ENCODE measurements at regions not wholly inside any gene's neighbourhood (a gene's known extent, or its start where the extent isn't known, plus 50 kb on each side); places are given as distances from the start of the nearest gene placed in this dataset.

DNA sequence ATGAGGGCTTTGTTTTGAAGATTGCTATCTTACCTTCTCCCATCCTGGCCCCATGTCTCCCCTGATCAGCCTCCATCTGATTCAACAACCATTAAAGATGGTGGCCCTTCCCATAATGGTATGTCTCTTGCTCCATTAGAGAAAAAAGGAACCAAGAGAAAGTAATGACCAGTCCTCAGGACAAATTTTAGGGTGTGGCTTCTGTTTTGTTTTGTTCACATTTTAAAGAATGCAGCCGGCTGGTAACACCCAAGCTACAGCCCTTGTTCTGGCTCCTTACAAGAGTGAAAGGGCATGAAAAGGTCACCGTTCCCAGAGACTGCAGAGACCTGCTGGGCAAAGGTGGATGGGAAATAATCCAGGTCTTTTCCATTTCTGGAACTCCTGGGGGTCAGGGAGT, 287.9 kb upstream of the NEBL start:
- H3K27ac ChIP-seq = no peak overlapping the region
- H3K27me3 ChIP-seq (replicated peaks in 1 of 7) = no peaks in the 10 kb centered on the region
- TF ChIP-seq POLR2AphosphoS5 (IDR thresholded peaks at IDR 0.05) (no peak), POLR2A (IDR thresholded peaks at IDR 0.05) (no peak)
- TF ChIP-seq, protein P1, sequence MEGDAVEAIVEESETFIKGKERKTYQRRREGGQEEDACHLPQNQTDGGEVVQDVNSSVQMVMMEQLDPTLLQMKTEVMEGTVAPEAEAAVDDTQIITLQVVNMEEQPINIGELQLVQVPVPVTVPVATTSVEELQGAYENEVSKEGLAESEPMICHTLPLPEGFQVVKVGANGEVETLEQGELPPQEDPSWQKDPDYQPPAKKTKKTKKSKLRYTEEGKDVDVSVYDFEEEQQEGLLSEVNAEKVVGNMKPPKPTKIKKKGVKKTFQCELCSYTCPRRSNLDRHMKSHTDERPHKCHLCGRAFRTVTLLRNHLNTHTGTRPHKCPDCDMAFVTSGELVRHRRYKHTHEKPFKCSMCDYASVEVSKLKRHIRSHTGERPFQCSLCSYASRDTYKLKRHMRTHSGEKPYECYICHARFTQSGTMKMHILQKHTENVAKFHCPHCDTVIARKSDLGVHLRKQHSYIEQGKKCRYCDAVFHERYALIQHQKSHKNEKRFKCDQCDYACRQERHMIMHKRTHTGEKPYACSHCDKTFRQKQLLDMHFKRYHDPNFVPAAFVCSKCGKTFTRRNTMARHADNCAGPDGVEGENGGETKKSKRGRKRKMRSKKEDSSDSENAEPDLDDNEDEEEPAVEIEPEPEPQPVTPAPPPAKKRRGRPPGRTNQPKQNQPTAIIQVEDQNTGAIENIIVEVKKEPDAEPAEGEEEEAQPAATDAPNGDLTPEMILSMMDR (IDR thresholded peaks at IDR 0.05 in 8 of 11, conservative IDR thresholded peaks at IDR 0.05 in 3 of 11) = no peak
- H3K4me3 ChIP-seq = no peak overlapping the region
- 72 to 93% (median 90%) methylated on average over 2 of the region's 2 CpGs for WGBS, 5 donors
- peaks cover 0 to 10% (median 2%) of the 10 kb centered on the region in 8 donors for H3K9me3 ChIP-seq
- intact Hi-C loops (cut with DNase I; ENCODE audit: low total_unique reads) = no loop called here
- no peak for DNase-seq
- H3K4me1 ChIP-seq = no peaks in the 10 kb centered on the region
- H3K36me3 ChIP-seq = no peaks in the 10 kb centered on the region

DNA sequence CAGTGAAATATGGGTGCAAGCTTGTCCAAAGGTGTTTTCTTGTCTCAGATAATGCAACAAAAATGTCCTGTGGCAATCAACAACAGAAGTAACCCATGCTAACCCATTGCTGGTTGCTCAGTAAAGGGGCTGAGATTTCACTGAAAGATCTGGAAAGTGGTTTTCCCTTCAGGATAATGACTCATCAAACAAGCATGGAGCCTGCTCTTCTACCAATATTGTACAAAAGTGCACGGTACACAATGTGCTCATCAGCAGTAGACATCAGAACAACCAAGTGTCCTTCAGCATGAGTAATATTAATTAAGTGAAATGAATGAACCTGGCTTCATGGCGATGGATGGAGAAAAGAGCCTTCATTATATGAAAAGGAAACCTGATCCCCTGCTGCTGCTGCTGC, 287.1 kb upstream of the NEBL start:
- Histone ChIP-seq H3K9me3 (peaks cover 0 to 14% (median 3%) of the 10 kb centered on the region in 8 donors), H3K27ac (no peak overlapping the region), H3K27me3 (replicated peaks in 1 of 7) (no peaks in the 10 kb centered on the region), H3K36me3 (no peaks in the 10 kb centered on the region), H3K4me3 (no peak overlapping the region), H3K4me1 (no peaks in the 10 kb centered on the region)
- DNase-seq = no peak
- intact Hi-C loops (cut with DNase I; ENCODE audit: low total_unique reads) = no loop called here
- 82 to 93% (median 86%) methylated on average over 2 of the region's 2 CpGs for WGBS, 5 donors
- TF ChIP-seq POLR2AphosphoS5 (IDR thresholded peaks at IDR 0.05) (no peak), POLR2A (IDR thresholded peaks at IDR 0.05) (no peak)
- TF ChIP-seq, protein P1 (IDR thresholded peaks at IDR 0.05 in 8 of 11, conservative IDR thresholded peaks at IDR 0.05 in 3 of 11) = no peak

DNA sequence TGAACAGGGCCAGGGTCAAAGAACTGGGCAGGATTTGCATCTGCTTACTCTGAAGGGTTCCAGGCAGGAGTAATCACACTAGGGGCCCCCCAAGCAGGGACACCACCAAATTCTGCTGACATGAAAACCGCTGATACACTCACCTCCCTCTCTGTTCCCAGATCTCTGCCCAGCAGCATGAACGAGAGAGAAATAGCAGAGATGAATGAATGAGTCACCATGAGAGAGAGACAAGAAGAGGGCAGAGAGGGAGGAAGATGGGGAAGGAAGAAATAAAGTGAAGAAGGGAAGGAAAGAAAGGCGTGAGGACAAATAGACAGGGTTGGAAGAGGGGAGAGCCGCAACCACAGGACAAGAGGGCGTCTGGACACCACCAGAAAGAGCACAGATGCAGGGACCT, 285.9 kb upstream of the NEBL start:
- intact Hi-C loops (cut with DNase I; ENCODE audit: low total_unique reads) = no loop called here

DNA sequence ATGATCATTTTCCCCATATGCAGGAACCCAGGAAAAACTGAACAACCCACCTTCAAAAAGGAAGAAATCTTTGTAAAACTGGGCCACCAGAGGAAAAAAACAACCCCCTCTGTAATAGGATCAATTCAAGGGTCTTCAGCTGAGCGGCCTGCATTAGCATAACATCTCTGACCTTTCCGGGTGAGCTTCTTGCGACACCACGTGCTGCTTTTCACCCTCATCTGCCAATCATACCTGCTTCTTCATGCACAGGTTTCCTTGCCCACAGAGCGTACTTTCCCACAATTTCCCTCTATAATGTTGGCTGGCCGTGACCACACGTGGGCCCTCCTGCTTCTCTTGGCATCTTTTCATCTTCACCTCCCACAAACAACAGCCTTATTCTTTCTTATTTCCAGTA, 284.3 kb upstream of the NEBL start:
- TF ChIP-seq POLR2AphosphoS5 (IDR thresholded peaks at IDR 0.05) (no peak), POLR2A (IDR thresholded peaks at IDR 0.05) (no peak)
- TF ChIP-seq, protein P1 (IDR thresholded peaks at IDR 0.05 in 8 of 11, conservative IDR thresholded peaks at IDR 0.05 in 3 of 11) = no peak
- peaks cover 0 to 14% (median 0%) of the 10 kb centered on the region in 8 donors for H3K9me3 ChIP-seq
- H3K4me3 ChIP-seq = no peak overlapping the region
- DNase-seq = no peak
- H3K36me3 ChIP-seq = no peaks in the 10 kb centered on the region
- WGBS, 5 donors = 77 to 83% (median 81%) methylated on average over 7 of the region's 7 CpGs
- H3K27ac ChIP-seq = no peak overlapping the region
- intact Hi-C loops (cut with DNase I; ENCODE audit: low total_unique reads) = no loop called here
- H3K4me1 ChIP-seq = no peaks in the 10 kb centered on the region
- H3K27me3 ChIP-seq (replicated peaks in 1 of 7) = peaks cover 0 to 12% (median 0%) of the 10 kb centered on the region in 7 donors

More for the DNA sequence above, 285.9 kb upstream of the NEBL start:
- Histone ChIP-seq H3K4me3 (no peak overlapping the region), H3K27ac (no peak overlapping the region), H3K27me3 (replicated peaks in 1 of 7) (no peaks in the 10 kb centered on the region), H3K9me3 (peaks cover 0 to 14% (median 0%) of the 10 kb centered on the region in 8 donors), H3K36me3 (no peaks in the 10 kb centered on the region), H3K4me1 (no peaks in the 10 kb centered on the region)
- no peak for DNase-seq
- WGBS, 5 donors = 78 to 88% (median 83%) methylated on average over 5 of the region's 5 CpGs
- TF ChIP-seq POLR2A (IDR thresholded peaks at IDR 0.05) = no peak
- TF ChIP-seq, protein P1 (IDR thresholded peaks at IDR 0.05 in 8 of 11, conservative IDR thresholded peaks at IDR 0.05 in 3 of 11) = no peak
- TF ChIP-seq POLR2AphosphoS5 (IDR thresholded peaks at IDR 0.05) = no peak
